ENCODE measurements at regions not wholly inside any gene's neighbourhood (a gene's known extent, or its start where the extent isn't known, plus 50 kb on each side); places are given as distances from the start of the nearest gene placed in this dataset.

GRCh38 chr1:60877376-60877775 lies 205.0 kb upstream of the NFIA start:
- TF ChIP-seq CTCF (IDR thresholded peaks at IDR 0.05; ENCODE audit: insufficient read depth, low read length) = no peak
- no peak for TF ChIP-seq SPI1 (IDR thresholded peaks at IDR 0.05; ENCODE audit: borderline replicate concordance, low read depth)

All from HL-60 (cell line).